ENCODE measurements at regions not wholly inside any gene's neighbourhood (a gene's known extent, or its start where the extent isn't known, plus 50 kb on each side); places are given as distances from the start of the nearest gene placed in this dataset.

GRCh38 chr10:111837985-111838384 is 345.6 kb downstream of the GPAM start:
- DNase-seq (ENCODE audit: extremely low spot score, insufficient read length, low read depth) = no peak
- no peak for FAIRE-seq

GRCh38 chr10:111840546-111840945 is 343.0 kb downstream of the GPAM start:
- FAIRE-seq (no peak), DNase-seq (ENCODE audit: extremely low spot score, insufficient read length, low read depth) (no peak)

GRCh38 chr10:111852801-111853200 is 330.8 kb downstream of the GPAM start:
- no peak for FAIRE-seq
- DNase-seq (ENCODE audit: extremely low spot score, insufficient read length, low read depth) = no peak

GRCh38 chr10:111856631-111857030 is 326.9 kb downstream of the GPAM start:
- DNase-seq (ENCODE audit: extremely low spot score, insufficient read length, low read depth) = no peak

GRCh38 chr10:111865550-111865949 is 318.0 kb downstream of the GPAM start:
- FAIRE-seq (no peak), DNase-seq (ENCODE audit: extremely low spot score, insufficient read length, low read depth) (no peak)

More at GRCh38 chr10:111856631-111857030, 326.9 kb downstream of the GPAM start:
- FAIRE-seq = no peak

- DNase-seq (ENCODE audit: extremely low spot score, insufficient read length, low read depth) = no peak
- FAIRE-seq = no peak
These were observed 312.1 kb downstream of the GPAM start for GRCh38 chr10:111871458-111871857.

GRCh38 chr10:111872591-111872990 is 311.0 kb downstream of the GPAM start:
- FAIRE-seq = no peak
- DNase-seq (ENCODE audit: extremely low spot score, insufficient read length, low read depth) = no peak

GRCh38 chr10:111873041-111873440 is 310.5 kb downstream of the GPAM start:
- FAIRE-seq (no peak), DNase-seq (ENCODE audit: extremely low spot score, insufficient read length, low read depth) (no peak)

- no peak for DNase-seq (ENCODE audit: extremely low spot score, insufficient read length, low read depth)
- FAIRE-seq = no peak
These were observed 309.9 kb downstream of the GPAM start for GRCh38 chr10:111873621-111874135.

GRCh38 chr10:111874576-111874975 is 309.0 kb downstream of the GPAM start:
- FAIRE-seq (no peak), DNase-seq (ENCODE audit: extremely low spot score, insufficient read length, low read depth) (no peak)

- no peak for FAIRE-seq
- DNase-seq (ENCODE audit: extremely low spot score, insufficient read length, low read depth) = no peak
These were observed 307.8 kb downstream of the GPAM start for GRCh38 chr10:111875725-111876124.

GRCh38 chr10:111877258-111877657 is 306.3 kb downstream of the GPAM start:
- FAIRE-seq (no peak), DNase-seq (ENCODE audit: extremely low spot score, insufficient read length, low read depth) (no peak)

GRCh38 chr10:111879969-111880368 is 303.6 kb downstream of the GPAM start:
- FAIRE-seq = no peak
- DNase-seq (ENCODE audit: extremely low spot score, insufficient read length, low read depth) = no peak

- DNase-seq (ENCODE audit: extremely low spot score, insufficient read length, low read depth) (no peak), FAIRE-seq (no peak)
These were observed 298.5 kb downstream of the GPAM start for GRCh38 chr10:111885046-111885445.

- DNase-seq (ENCODE audit: extremely low spot score, insufficient read length, low read depth) (no peak), FAIRE-seq (no peak)
These were observed 297.6 kb downstream of the GPAM start for GRCh38 chr10:111885919-111886318.

GRCh38 chr10:111887266-111887665 is 296.3 kb downstream of the GPAM start:
- DNase-seq (ENCODE audit: extremely low spot score, insufficient read length, low read depth) (no peak), FAIRE-seq (no peak)

- DNase-seq (ENCODE audit: extremely low spot score, insufficient read length, low read depth) (no peak), FAIRE-seq (no peak)
These were observed 293.5 kb downstream of the GPAM start for GRCh38 chr10:111890046-111890445.

- no peak for FAIRE-seq
These were observed 267.6 kb downstream of the GPAM start for GRCh38 chr10:111916011-111916410.

GRCh38 chr10:111921821-111922220 is 261.7 kb downstream of the GPAM start:
- no peak for FAIRE-seq
- DNase-seq (ENCODE audit: extremely low spot score, insufficient read length, low read depth) = no peak

More at GRCh38 chr10:111916011-111916410, 267.6 kb downstream of the GPAM start:
- DNase-seq (ENCODE audit: extremely low spot score, insufficient read length, low read depth) = no peak

GRCh38 chr10:111923032-111923431 is 260.5 kb downstream of the GPAM start:
- no peak for DNase-seq (ENCODE audit: extremely low spot score, insufficient read length, low read depth)
- no peak for FAIRE-seq

GRCh38 chr10:111926286-111926685 is 257.3 kb downstream of the GPAM start:
- FAIRE-seq = no peak
- DNase-seq (ENCODE audit: extremely low spot score, insufficient read length, low read depth) = no peak

- DNase-seq (ENCODE audit: extremely low spot score, insufficient read length, low read depth) (no peak), FAIRE-seq (no peak)
These were observed 249.6 kb downstream of the GPAM start for GRCh38 chr10:111933937-111934336.

- FAIRE-seq = no peak
- no peak for DNase-seq (ENCODE audit: extremely low spot score, insufficient read length, low read depth)
These were observed 248.6 kb downstream of the GPAM start for GRCh38 chr10:111934931-111935330.
